HEK293 (cell line): ENCODE measurements at regions not wholly inside any gene's neighbourhood (a gene's known extent, or its start where the extent isn't known, plus 50 kb on each side); places are given as distances from the start of the nearest gene placed in this dataset.

Experiments used
- CTCF ChIA-PET: fragments of 350-600 bp; formaldehyde crosslinking; extraction: SDS; loops from one replicate; lab custom pipeline; 2021; ENCODE audit warnings: antibody characterized with exemption; lab: Yijun Ruan, JAX
- POLR2A ChIA-PET: fragments of 300-600 bp; formaldehyde crosslinking; extraction: SDS; loops from one replicate; lab custom pipeline; 2020; ENCODE audit warnings: antibody characterized with exemption, inconsistent platforms; lab: Yijun Ruan, JAX
- H3K27ac ChIP-seq: fragments of 200-500 bp; sonication (Bioruptor generic); 2 replicates; pipeline ENCODE4 v1.5.1; 2014; ENCODE audit warnings: low read depth, low read length, control low read depth, inconsistent platforms; ENCODE audit errors: extremely low read depth
- H3K36me3 ChIP-seq, 2 experiments: fragments of 200-500 bp in 1 of 2; sonication (Bioruptor generic) in 1 of 2; 1 replicate in 1 of 2; 2 replicates in 1 of 2; pipeline ENCODE4 v1.5.1; 2014 to 2017; ENCODE audit warnings: inconsistent platforms in 2 of 2, low read length in 2 of 2; ENCODE audit not compliant: control insufficient read depth in 2 of 2, insufficient read depth in 1 of 2
- H3K4me1 ChIP-seq: fragments of 200-500 bp; sonication (Bioruptor generic); 2 replicates; pipeline ENCODE4 v1.5.1; 2014; ENCODE audit warnings: mild to moderate bottlenecking, low read length, inconsistent platforms; ENCODE audit not compliant: control insufficient read depth, insufficient read depth
- H3K4me3 ChIP-seq: 2 replicates; pipeline ENCODE4 v1.5.1; 2011; ENCODE audit warnings: low read depth, mild to moderate bottlenecking, control low read depth, low read length, moderate library complexity
- H3K9me3 ChIP-seq: fragments of 200-500 bp; sonication (Bioruptor generic); 2 replicates; pipeline ENCODE4 v1.5.1; 2014; ENCODE audit warnings: low read depth, low read length, inconsistent platforms; ENCODE audit not compliant: control insufficient read depth, insufficient read depth
- BCL11A ChIP-seq: fragments of 450-650 bp; formaldehyde crosslinking; IDR thresholded peaks from 2 replicates; pipeline ENCODE4 v1.5.1; 2016; ENCODE audit warnings: low read depth, missing biosample characterization, missing genetic modification characterization
- ELK4 ChIP-seq: IDR thresholded peaks from 2 replicates; pipeline ENCODE4 v1.6.1; 2011; ENCODE audit warnings: mild to moderate bottlenecking, low read depth, low read length, borderline replicate concordance
- GLIS2 ChIP-seq: fragments of 450-650 bp; formaldehyde crosslinking; IDR thresholded peaks from 2 replicates; pipeline ENCODE4 v1.5.1; 2016; ENCODE audit warnings: missing biosample characterization, missing genetic modification characterization
- KLF1 ChIP-seq: fragments of 450-650 bp; formaldehyde crosslinking; IDR thresholded peaks from 2 replicates; pipeline ENCODE4 v1.5.1; 2016; ENCODE audit warnings: missing biosample characterization, missing genetic modification characterization
- KLF9 ChIP-seq: fragments of 450-650 bp; formaldehyde crosslinking; IDR thresholded peaks from 2 replicates; pipeline ENCODE4 v1.5.1; 2016; ENCODE audit warnings: missing biosample characterization, missing genetic modification characterization, low read depth
- SP3 ChIP-seq: fragments of 450-650 bp; formaldehyde crosslinking; IDR thresholded peaks from 2 replicates; pipeline ENCODE4 v1.5.1; 2016; ENCODE audit warnings: missing biosample characterization, missing genetic modification characterization
- ZBTB8A ChIP-seq: fragments of 450-650 bp; formaldehyde crosslinking; IDR thresholded peaks from 2 replicates; pipeline ENCODE4 v1.5.1; 2016; ENCODE audit warnings: missing biosample characterization, missing genetic modification characterization
- ZNF157 ChIP-seq: fragments of 450-650 bp; formaldehyde crosslinking; IDR thresholded peaks from 2 replicates; pipeline ENCODE4 v1.5.1; 2016; ENCODE audit warnings: missing biosample characterization, missing genetic modification characterization
- ZNF175 ChIP-seq: fragments of 450-650 bp; formaldehyde crosslinking; IDR thresholded peaks from 2 replicates; pipeline ENCODE4 v1.5.1; 2016; ENCODE audit warnings: missing biosample characterization, missing genetic modification characterization
- ZNF223 ChIP-seq: fragments of 450-650 bp; formaldehyde crosslinking; IDR thresholded peaks from 2 replicates; pipeline ENCODE4 v1.5.1; 2016; ENCODE audit warnings: missing biosample characterization, missing genetic modification characterization
- ZNF341 ChIP-seq: fragments of 450-650 bp; formaldehyde crosslinking; IDR thresholded peaks from 2 replicates; pipeline ENCODE4; 2016; ENCODE audit warnings: low read depth, missing biosample characterization, missing genetic modification characterization
- ZNF501 ChIP-seq: fragments of 450-650 bp; formaldehyde crosslinking; IDR thresholded peaks from 2 replicates; pipeline ENCODE4 v1.5.1; 2016; ENCODE audit warnings: missing biosample characterization, missing genetic modification characterization
- ZNF510 ChIP-seq: fragments of 450-650 bp; formaldehyde crosslinking; IDR thresholded peaks from 2 replicates; pipeline ENCODE4 v1.5.1; 2018; ENCODE audit warnings: mild to moderate bottlenecking, missing genetic modification characterization, missing biosample characterization; ENCODE audit not compliant: insufficient replicate concordance
- ZNF521 ChIP-seq: fragments of 450-650 bp; formaldehyde crosslinking; IDR thresholded peaks from 2 replicates; pipeline ENCODE4 v1.5.1; 2017; ENCODE audit warnings: missing biosample characterization, mild to moderate bottlenecking, missing genetic modification characterization
- ZNF548 ChIP-seq: fragments of 450-650 bp; formaldehyde crosslinking; IDR thresholded peaks from 2 replicates; pipeline ENCODE4 v1.5.1; 2016; ENCODE audit warnings: missing biosample characterization, missing genetic modification characterization
- ZNF561 ChIP-seq: fragments of 450-650 bp; IDR thresholded peaks from 2 replicates; pipeline ENCODE4 v1.5.1; 2018; ENCODE audit warnings: missing biosample characterization, missing genetic modification characterization, borderline replicate concordance
- ZNF629 ChIP-seq: fragments of 450-650 bp; formaldehyde crosslinking; IDR thresholded peaks from 2 replicates; pipeline ENCODE4 v1.5.1; 2017; ENCODE audit warnings: missing biosample characterization, missing genetic modification characterization
- ZNF791 ChIP-seq: fragments of 450-650 bp; formaldehyde crosslinking; IDR thresholded peaks from 2 replicates; pipeline ENCODE4 v1.5.1; 2016; ENCODE audit warnings: missing biosample characterization, missing genetic modification characterization

DNA sequence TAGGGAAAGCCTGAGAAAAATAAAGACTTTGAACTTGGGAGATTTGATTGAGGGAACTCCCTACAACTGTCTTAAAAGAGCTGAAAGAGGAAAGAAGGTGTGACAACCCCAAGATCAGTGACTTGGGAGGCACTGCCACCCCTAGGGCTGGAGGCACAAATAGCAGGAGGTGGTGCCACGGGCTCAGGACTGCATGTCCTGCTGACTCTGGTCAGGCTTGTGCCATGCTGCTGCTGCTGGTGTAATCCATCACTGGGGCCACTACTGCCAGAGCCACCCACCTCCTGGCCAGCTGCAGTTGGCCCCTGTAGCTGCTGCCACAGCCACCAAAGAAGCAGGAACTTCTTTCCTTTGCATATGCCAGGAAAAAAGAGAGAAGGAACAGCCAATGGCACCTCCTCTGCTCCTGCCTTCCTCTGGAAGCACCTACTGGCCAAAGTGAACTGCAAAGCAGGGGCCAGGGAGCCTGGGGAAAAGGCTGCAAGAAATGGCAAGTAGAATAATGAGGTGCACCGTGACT, 730.3 kb downstream of the PTPRU start:
- no peak overlapping the region for H3K4me3 ChIP-seq
- no peaks in the 10 kb centered on the region for H3K9me3 ChIP-seq
- POLR2A ChIA-PET = no interaction called here
- H3K4me1 ChIP-seq = no peaks in the 10 kb centered on the region
- no peak overlapping the region for H3K27ac ChIP-seq
- no peak for TF ChIP-seq ZNF548 (tag by site-specific recombination)
- CTCF ChIA-PET = interaction anchor here (0.6 to 0.7 kb wide), 3 partner anchors 12 to 709 kb away, joined by 3 to 4 read pairs (median 4); no protein-coding TSS in a partner anchor
- no peaks in the 10 kb centered on the region for H3K36me3 ChIP-seq

DNA sequence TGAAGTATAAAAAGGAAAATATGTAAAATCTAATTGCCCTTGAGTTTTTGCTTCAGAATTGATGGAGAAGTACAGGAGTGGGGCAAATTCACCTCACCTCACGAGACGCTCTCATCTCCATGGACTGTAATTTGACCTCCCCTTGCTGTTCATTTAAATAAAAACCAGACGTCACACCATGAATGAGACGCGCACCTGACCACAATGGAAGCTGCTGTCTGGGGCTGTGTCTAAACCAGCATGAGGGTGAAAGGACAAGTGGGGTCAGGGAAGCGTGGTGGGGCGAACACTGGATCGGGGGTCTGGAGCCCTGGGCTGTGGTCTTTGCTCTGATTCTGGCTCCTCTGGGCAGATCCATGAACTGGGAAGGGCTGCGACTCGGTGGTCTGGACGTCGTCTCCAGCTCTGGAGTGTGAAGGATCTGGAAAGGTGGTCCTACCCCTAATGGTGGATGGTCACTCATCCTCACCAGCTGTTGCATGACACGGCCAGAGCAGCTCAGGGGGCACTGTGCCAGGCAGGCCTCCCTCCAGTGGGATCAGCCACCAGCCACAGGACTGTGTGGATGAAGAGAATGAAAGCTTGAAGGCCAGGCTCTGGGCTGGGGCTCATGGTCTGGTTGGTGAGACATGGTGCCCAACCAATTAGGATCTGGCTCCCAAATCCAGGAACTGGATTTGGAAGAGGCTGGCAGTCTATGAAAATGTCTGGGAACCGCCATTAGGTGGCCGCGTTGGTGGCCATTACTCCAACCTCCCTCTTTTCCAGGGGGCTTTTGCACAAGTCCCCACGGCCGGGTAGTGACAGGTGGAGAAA, 728.6 kb downstream of the PTPRU start:
- Histone ChIP-seq H3K4me1 (no peaks in the 10 kb centered on the region), H3K9me3 (no peaks in the 10 kb centered on the region), H3K36me3 (no peaks in the 10 kb centered on the region), H3K4me3 (no peak overlapping the region), H3K27ac (no peak overlapping the region)
- TF ChIP-seq ZNF341 (tag by site-specific recombination) (peak; percentile 23; the same call in 1 of the 2 replicates), ZNF157 (tag by site-specific recombination) (no peak), BCL11A (tag by site-specific recombination) (no peak)
- POLR2A ChIA-PET = no interaction called here
- CTCF ChIA-PET = interaction anchor here (0.5 to 0.6 kb wide), 2 partner anchors 69 to 93 kb away, joined by 3 read pairs; no protein-coding TSS in a partner anchor

DNA sequence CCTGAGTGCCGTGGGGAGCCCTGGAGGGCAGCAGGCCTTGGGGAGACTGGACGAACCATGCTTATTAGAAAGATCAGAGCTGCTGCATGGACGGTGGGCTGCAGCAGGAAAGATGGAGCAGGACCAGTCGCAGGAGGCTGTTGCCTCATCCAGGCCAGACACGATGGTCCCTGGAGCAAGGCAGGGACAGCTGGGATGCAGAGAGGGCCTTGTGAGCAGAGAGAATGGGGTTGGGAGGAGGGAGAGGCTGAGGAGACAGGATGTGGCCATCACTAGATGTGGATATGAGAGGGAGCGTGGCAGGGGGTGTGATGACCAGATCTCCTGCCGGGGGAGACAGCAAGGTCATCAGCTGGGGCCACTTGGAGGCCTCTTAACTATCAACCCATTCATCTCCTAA, 727.6 kb downstream of the PTPRU start:
- Histone ChIP-seq H3K27ac (no peak overlapping the region), H3K4me3 (no peak overlapping the region)
- CTCF ChIA-PET = no interaction called here

DNA sequence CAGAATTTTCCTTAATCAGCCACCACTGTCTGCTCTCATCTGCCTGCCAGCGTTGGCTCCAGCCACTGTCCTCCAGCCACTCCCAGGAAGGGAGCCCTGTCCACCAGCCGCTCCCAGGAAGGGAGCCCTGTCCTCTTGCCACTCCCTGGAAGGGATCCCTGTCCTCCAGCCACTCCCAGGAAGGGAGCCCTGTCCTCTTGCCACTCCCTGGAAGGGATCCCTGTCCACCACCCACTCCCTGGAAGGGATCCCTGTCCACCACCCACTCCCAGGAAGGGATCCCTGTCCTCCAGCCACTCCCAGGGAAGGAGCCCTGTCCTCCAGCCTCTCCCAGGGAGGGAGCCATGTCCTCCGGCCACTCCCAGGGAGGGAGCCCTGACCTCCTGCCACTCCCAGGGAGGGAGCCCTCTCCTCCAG, 726.5 kb downstream of the PTPRU start:
- Histone ChIP-seq H3K27ac (no peak overlapping the region), H3K36me3 (no peaks in the 10 kb centered on the region), H3K9me3 (no peaks in the 10 kb centered on the region), H3K4me1 (no peaks in the 10 kb centered on the region), H3K4me3 (no peak overlapping the region)
- TF ChIP-seq ELK4 (no peak), ZNF223 (tag by site-specific recombination) (no peak), KLF1 (tag by site-specific recombination) (peak; percentile 70)
- POLR2A ChIA-PET = no interaction called here
- CTCF ChIA-PET = no interaction called here

More for the DNA sequence above, 727.6 kb downstream of the PTPRU start:
- TF ChIP-seq SP3 (tag by site-specific recombination) = no peak
- TF ChIP-seq ZNF561 (tag by site-specific recombination) = no peak
- no peak for TF ChIP-seq KLF9 (tag by site-specific recombination)
- no peak for TF ChIP-seq ZNF629 (tag by site-specific recombination)
- no peak for TF ChIP-seq ZNF510 (tag by site-specific recombination)
- no peak for TF ChIP-seq ZBTB8A (tag by site-specific recombination)
- TF ChIP-seq ZNF501 (tag by site-specific recombination) = no peak
- no peak for TF ChIP-seq ZNF521 (tag by site-specific recombination)
- no peak for TF ChIP-seq ZNF791 (tag by site-specific recombination)
- no peak for TF ChIP-seq ZNF175 (tag by site-specific recombination)
- TF ChIP-seq BCL11A (tag by site-specific recombination) = no peak
- no peak for TF ChIP-seq GLIS2 (tag by site-specific recombination)
- TF ChIP-seq, all 188 proteins: peak for 0
- H3K36me3 ChIP-seq = no peaks in the 10 kb centered on the region
- POLR2A ChIA-PET = no interaction called here
- H3K9me3 ChIP-seq = no peaks in the 10 kb centered on the region
- no peaks in the 10 kb centered on the region for H3K4me1 ChIP-seq
